WTC11 (cell line): ENCODE measurements at regions not wholly inside any gene's neighbourhood (a gene's known extent, or its start where the extent isn't known, plus 50 kb on each side); places are given as distances from the start of the nearest gene placed in this dataset.

Experiments used
- ATAC-seq: fragments of 200-7000 bp; cut with Tn5 transposase; 2 replicates; pipeline ENCODE4 v1.10.0; 2021; ENCODE audit warnings: mild to moderate bottlenecking, moderate library complexity
- CTCF ChIA-PET: fragments of 300-600 bp; sonication (Branson Sonifier 250); formaldehyde crosslinking; loops from one replicate; lab custom pipeline; 2021; ENCODE audit warnings: antibody characterized with exemption; lab: Charles Lee
- POLR2A ChIA-PET: fragments of 350-600 bp; sonication (Branson Sonifier 250); formaldehyde crosslinking; loops from one replicate; lab custom pipeline; 2021; ENCODE audit warnings: antibody characterized with exemption; lab: Charles Lee
- DNase-seq: peaks from one replicate; pipeline ENCODE4 v3.0.0; 2021; ENCODE audit warnings: low spot score
- H3K27ac Mint-ChIP-seq: 2 replicates; pipeline ENCODE4 v1.8.0; 2021; ENCODE audit warnings: mixed read lengths
- H3K27me3 Mint-ChIP-seq: 2 replicates; pipeline ENCODE4 v1.8.0; 2021; ENCODE audit warnings: low read depth, mild to moderate bottlenecking, moderate library complexity, mixed read lengths
- H3K36me3 Mint-ChIP-seq: 2 replicates; pipeline ENCODE4 v1.8.0; 2021; ENCODE audit warnings: mixed read lengths
- H3K4me1 Mint-ChIP-seq: 2 replicates; pipeline ENCODE4 v1.8.0; 2022; ENCODE audit warnings: mixed read lengths
- H3K4me3 Mint-ChIP-seq: 2 replicates; pipeline ENCODE4 v1.8.0; 2021; ENCODE audit warnings: mild to moderate bottlenecking, moderate library complexity, mixed read lengths
- H3K9me3 Mint-ChIP-seq: 2 replicates; pipeline ENCODE4 v1.8.0; 2021; ENCODE audit warnings: mixed read lengths
- CBFB ChIP-seq: sonication (generic); formaldehyde crosslinking; IDR thresholded peaks from 2 replicates; pipeline ENCODE4 v1.8.1; 2022; ENCODE audit warnings: mild to moderate bottlenecking, low read depth, missing genetic modification reagents
- CREM ChIP-seq: sonication (generic); formaldehyde crosslinking; IDR thresholded peaks from 2 replicates; pipeline ENCODE4 v1.8.1; 2022; ENCODE audit warnings: mild to moderate bottlenecking, missing genetic modification reagents, moderate library complexity
- ESRRA ChIP-seq: sonication (generic); formaldehyde crosslinking; IDR thresholded peaks from 2 replicates; pipeline ENCODE4 v1.8.1; 2022; ENCODE audit warnings: mild to moderate bottlenecking, missing genetic modification reagents, borderline replicate concordance
- FOXJ3 ChIP-seq: sonication (generic); formaldehyde crosslinking; IDR thresholded peaks from 2 replicates; pipeline ENCODE4 v1.9.0; 2021; ENCODE audit warnings: missing genetic modification reagents, mild to moderate bottlenecking, borderline replicate concordance
- FOXP1 ChIP-seq: sonication (generic); formaldehyde crosslinking; IDR thresholded peaks from 2 replicates; pipeline ENCODE4 v1.8.0; 2022; ENCODE audit warnings: missing genetic modification reagents, mild to moderate bottlenecking, moderate library complexity, borderline replicate concordance
- GRHL2 ChIP-seq: fragments of 250-450 bp; sonication (Bioruptor Pico); IDR thresholded peaks from 2 replicates; pipeline ENCODE4 v1.8.0; 2022; ENCODE audit warnings: mild to moderate bottlenecking, moderate library complexity; ENCODE audit not compliant: insufficient replicate concordance, severe bottlenecking
- IRF2 ChIP-seq: sonication (generic); formaldehyde crosslinking; IDR thresholded peaks from 2 replicates; pipeline ENCODE4 v1.8.0; 2022; ENCODE audit warnings: low read depth, missing genetic modification reagents, borderline replicate concordance
- JUN ChIP-seq: sonication (generic); formaldehyde crosslinking; IDR thresholded peaks from 2 replicates; pipeline ENCODE4 v1.8.0; 2023; ENCODE audit warnings: mild to moderate bottlenecking, missing genetic modification reagents
- NFE2L1 ChIP-seq: sonication (generic); formaldehyde crosslinking; IDR thresholded peaks from 2 replicates; pipeline ENCODE4 v1.8.1; 2023; ENCODE audit warnings: missing genetic modification reagents
- NR1H2 ChIP-seq: sonication (generic); formaldehyde crosslinking; IDR thresholded peaks from 2 replicates; pipeline ENCODE4 v1.9.0; 2021; ENCODE audit warnings: mild to moderate bottlenecking, moderate library complexity, missing genetic modification reagents
- NR2C2 ChIP-seq: sonication (generic); formaldehyde crosslinking; IDR thresholded peaks from 2 replicates; pipeline ENCODE4 v1.8.0; 2022; ENCODE audit warnings: mild to moderate bottlenecking, missing genetic modification reagents
- TEAD1 ChIP-seq: sonication (generic); formaldehyde crosslinking; IDR thresholded peaks from 2 replicates; pipeline ENCODE4 v1.8.0; 2022; ENCODE audit warnings: mild to moderate bottlenecking, missing genetic modification reagents
- ZNF263 ChIP-seq: sonication (generic); formaldehyde crosslinking; IDR thresholded peaks from 2 replicates; pipeline ENCODE4 v1.8.1; 2022; ENCODE audit warnings: low read depth, mild to moderate bottlenecking, moderate library complexity, missing genetic modification reagents
- ZNF317 ChIP-seq: sonication (generic); formaldehyde crosslinking; IDR thresholded peaks from 2 replicates; pipeline ENCODE4 v1.8.1; 2023; ENCODE audit warnings: low read depth, mild to moderate bottlenecking, moderate library complexity, missing genetic modification reagents, borderline replicate concordance
- ZNF423 ChIP-seq: fragments of 250-450 bp; sonication (Bioruptor Pico); IDR thresholded peaks from 2 replicates; pipeline ENCODE4 v2.1.2; 2022; ENCODE audit warnings: mild to moderate bottlenecking, moderate library complexity
- TF ChIP-seq, protein P1 (sequence below): sonication (generic); formaldehyde crosslinking; IDR thresholded peaks from 2 replicates; pipeline ENCODE4 v1.8.1; 2023; ENCODE audit warnings: mild to moderate bottlenecking, missing genetic modification reagents, moderate library complexity
- TF ChIP-seq, protein P2 (sequence below): fragments of 250-450 bp; sonication (Bioruptor Pico); IDR thresholded peaks from 2 replicates; pipeline ENCODE4 v1.9.0; 2021; ENCODE audit warnings: mild to moderate bottlenecking, borderline replicate concordance
- TF ChIP-seq, protein P3 (sequence below): fragments of 250-450 bp; sonication (Bioruptor Pico); IDR thresholded peaks from 2 replicates; pipeline ENCODE4 v2.1.2; 2022; ENCODE audit warnings: mild to moderate bottlenecking, moderate library complexity
- TF ChIP-seq, protein P4 (sequence below): sonication (generic); formaldehyde crosslinking; IDR thresholded peaks from 2 replicates; pipeline ENCODE4 v1.8.0; 2023; ENCODE audit warnings: mild to moderate bottlenecking, missing genetic modification reagents
- TF ChIP-seq, protein P5 (sequence below): fragments of 250-450 bp; sonication (Bioruptor Pico); IDR thresholded peaks from 2 replicates; pipeline ENCODE4 v1.9.0; 2021; ENCODE audit warnings: mild to moderate bottlenecking
- TF ChIP-seq, protein P6 (sequence below): sonication (generic); formaldehyde crosslinking; IDR thresholded peaks from 2 replicates; pipeline ENCODE4 v1.8.1; 2023; ENCODE audit warnings: mild to moderate bottlenecking, missing genetic modification reagents

DNA sequence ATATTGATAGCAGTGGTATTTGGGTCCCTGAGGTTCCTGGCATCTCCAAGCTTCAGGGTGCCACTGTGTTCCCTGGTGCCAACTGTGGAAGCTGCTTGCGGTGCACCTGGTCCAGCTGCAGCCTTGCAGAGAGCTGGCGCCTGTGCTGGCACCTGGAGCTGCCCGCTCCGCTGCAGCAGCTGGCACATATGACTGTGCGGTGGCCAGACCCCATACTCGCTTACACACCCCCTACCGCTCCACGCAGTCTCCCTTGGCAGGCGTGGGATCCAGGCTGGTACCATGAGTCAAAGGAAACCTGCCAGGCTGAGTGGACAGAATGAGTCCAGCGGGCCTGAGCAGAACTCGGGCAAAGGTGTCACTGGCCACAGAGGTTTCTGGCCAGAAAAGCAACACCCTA, 89.9 kb upstream of the JAZF1 start:
- ATAC-seq (no peak), DNase-seq (no peak)
- Mint-ChIP-seq H3K27ac (no peak overlapping the region), H3K36me3 (peaks cover 12% of the 10 kb centered on the region), H3K9me3 (peaks cover 25% of the 10 kb centered on the region), H3K27me3 (no peaks in the 10 kb centered on the region; the same call in 1 of the 2 replicates), H3K4me1 (peaks cover 23% of the 10 kb centered on the region), H3K4me3 (no peak overlapping the region)
- ChIA-PET CTCF (no interaction called here), POLR2A (no interaction called here)
- TF ChIP-seq JUN (CRISPR knock-in tag) (no peak), ZNF263 (CRISPR knock-in tag) (no peak), ZNF317 (CRISPR knock-in tag) (no peak), FOXP1 (CRISPR knock-in tag) (no peak), CBFB (CRISPR knock-in tag) (no peak), NR1H2 (CRISPR knock-in tag) (no peak), GRHL2 (CRISPR knock-in tag) (no peak), NR2C2 (CRISPR knock-in tag) (no peak), ESRRA (CRISPR knock-in tag) (no peak), IRF2 (CRISPR knock-in tag) (no peak), NFE2L1 (CRISPR knock-in tag) (no peak), CREM (CRISPR knock-in tag) (no peak), FOXJ3 (no peak)
- TF ChIP-seq, protein P1, sequence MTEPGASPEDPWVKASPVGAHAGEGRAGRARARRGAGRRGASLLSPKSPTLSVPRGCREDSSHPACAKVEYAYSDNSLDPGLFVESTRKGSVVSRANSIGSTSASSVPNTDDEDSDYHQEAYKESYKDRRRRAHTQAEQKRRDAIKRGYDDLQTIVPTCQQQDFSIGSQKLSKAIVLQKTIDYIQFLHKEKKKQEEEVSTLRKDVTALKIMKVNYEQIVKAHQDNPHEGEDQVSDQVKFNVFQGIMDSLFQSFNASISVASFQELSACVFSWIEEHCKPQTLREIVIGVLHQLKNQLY (CRISPR knock-in tag), result no peak
- TF ChIP-seq, protein P2, sequence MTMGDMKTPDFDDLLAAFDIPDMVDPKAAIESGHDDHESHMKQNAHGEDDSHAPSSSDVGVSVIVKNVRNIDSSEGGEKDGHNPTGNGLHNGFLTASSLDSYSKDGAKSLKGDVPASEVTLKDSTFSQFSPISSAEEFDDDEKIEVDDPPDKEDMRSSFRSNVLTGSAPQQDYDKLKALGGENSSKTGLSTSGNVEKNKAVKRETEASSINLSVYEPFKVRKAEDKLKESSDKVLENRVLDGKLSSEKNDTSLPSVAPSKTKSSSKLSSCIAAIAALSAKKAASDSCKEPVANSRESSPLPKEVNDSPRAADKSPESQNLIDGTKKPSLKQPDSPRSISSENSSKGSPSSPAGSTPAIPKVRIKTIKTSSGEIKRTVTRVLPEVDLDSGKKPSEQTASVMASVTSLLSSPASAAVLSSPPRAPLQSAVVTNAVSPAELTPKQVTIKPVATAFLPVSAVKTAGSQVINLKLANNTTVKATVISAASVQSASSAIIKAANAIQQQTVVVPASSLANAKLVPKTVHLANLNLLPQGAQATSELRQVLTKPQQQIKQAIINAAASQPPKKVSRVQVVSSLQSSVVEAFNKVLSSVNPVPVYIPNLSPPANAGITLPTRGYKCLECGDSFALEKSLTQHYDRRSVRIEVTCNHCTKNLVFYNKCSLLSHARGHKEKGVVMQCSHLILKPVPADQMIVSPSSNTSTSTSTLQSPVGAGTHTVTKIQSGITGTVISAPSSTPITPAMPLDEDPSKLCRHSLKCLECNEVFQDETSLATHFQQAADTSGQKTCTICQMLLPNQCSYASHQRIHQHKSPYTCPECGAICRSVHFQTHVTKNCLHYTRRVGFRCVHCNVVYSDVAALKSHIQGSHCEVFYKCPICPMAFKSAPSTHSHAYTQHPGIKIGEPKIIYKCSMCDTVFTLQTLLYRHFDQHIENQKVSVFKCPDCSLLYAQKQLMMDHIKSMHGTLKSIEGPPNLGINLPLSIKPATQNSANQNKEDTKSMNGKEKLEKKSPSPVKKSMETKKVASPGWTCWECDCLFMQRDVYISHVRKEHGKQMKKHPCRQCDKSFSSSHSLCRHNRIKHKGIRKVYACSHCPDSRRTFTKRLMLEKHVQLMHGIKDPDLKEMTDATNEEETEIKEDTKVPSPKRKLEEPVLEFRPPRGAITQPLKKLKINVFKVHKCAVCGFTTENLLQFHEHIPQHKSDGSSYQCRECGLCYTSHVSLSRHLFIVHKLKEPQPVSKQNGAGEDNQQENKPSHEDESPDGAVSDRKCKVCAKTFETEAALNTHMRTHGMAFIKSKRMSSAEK (CRISPR knock-in tag), result no peak
- TF ChIP-seq, protein P3, sequence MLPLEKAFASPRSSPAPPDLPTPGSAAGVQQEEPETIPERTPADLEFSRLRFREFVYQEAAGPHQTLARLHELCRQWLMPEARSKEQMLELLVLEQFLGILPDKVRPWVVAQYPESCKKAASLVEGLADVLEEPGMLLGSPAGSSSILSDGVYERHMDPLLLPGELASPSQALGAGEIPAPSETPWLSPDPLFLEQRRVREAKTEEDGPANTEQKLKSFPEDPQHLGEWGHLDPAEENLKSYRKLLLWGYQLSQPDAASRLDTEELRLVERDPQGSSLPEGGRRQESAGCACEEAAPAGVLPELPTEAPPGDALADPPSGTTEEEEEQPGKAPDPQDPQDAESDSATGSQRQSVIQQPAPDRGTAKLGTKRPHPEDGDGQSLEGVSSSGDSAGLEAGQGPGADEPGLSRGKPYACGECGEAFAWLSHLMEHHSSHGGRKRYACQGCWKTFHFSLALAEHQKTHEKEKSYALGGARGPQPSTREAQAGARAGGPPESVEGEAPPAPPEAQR, result no peak
- TF ChIP-seq, protein P4, sequence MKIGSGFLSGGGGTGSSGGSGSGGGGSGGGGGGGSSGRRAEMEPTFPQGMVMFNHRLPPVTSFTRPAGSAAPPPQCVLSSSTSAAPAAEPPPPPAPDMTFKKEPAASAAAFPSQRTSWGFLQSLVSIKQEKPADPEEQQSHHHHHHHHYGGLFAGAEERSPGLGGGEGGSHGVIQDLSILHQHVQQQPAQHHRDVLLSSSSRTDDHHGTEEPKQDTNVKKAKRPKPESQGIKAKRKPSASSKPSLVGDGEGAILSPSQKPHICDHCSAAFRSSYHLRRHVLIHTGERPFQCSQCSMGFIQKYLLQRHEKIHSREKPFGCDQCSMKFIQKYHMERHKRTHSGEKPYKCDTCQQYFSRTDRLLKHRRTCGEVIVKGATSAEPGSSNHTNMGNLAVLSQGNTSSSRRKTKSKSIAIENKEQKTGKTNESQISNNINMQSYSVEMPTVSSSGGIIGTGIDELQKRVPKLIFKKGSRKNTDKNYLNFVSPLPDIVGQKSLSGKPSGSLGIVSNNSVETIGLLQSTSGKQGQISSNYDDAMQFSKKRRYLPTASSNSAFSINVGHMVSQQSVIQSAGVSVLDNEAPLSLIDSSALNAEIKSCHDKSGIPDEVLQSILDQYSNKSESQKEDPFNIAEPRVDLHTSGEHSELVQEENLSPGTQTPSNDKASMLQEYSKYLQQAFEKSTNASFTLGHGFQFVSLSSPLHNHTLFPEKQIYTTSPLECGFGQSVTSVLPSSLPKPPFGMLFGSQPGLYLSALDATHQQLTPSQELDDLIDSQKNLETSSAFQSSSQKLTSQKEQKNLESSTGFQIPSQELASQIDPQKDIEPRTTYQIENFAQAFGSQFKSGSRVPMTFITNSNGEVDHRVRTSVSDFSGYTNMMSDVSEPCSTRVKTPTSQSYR (CRISPR knock-in tag), result no peak

DNA sequence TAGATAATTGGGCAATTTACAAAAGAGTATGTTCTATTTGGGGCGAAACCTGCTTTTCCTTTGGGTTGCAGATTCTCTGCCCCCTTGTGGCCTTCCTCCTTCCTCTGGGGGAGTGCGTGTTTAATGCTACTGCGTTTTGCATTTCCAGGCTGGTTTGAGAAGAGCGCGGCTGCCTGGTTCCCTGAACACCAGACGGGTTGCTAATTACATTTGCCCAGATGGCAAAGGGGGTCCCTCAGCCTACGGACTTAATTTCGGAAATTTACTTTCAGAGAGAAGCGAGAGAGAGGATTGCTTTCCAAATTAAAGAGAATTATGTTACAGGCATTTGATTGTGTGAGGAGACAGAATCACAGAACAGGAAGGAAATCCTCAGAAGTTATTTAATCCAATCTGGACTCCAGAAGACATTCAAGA, 91.9 kb upstream of the JAZF1 start:
- peak overlapping the region; percentile 97 for H3K27ac Mint-ChIP-seq
- ChIA-PET CTCF (no interaction called here), POLR2A (no interaction called here)
- H3K9me3 Mint-ChIP-seq, result peaks cover 25% of the 10 kb centered on the region
- no peaks in the 10 kb centered on the region; the same call in 1 of the 2 replicates for H3K27me3 Mint-ChIP-seq
- DNase-seq, result peak; percentile 61
- H3K36me3 Mint-ChIP-seq, result peaks cover 12% of the 10 kb centered on the region
- H3K4me1 Mint-ChIP-seq, result peaks cover 24% of the 10 kb centered on the region
- peak; percentile 96 for ATAC-seq
- H3K4me3 Mint-ChIP-seq, result peak overlapping the region; percentile 10
- TF ChIP-seq, protein P5, sequence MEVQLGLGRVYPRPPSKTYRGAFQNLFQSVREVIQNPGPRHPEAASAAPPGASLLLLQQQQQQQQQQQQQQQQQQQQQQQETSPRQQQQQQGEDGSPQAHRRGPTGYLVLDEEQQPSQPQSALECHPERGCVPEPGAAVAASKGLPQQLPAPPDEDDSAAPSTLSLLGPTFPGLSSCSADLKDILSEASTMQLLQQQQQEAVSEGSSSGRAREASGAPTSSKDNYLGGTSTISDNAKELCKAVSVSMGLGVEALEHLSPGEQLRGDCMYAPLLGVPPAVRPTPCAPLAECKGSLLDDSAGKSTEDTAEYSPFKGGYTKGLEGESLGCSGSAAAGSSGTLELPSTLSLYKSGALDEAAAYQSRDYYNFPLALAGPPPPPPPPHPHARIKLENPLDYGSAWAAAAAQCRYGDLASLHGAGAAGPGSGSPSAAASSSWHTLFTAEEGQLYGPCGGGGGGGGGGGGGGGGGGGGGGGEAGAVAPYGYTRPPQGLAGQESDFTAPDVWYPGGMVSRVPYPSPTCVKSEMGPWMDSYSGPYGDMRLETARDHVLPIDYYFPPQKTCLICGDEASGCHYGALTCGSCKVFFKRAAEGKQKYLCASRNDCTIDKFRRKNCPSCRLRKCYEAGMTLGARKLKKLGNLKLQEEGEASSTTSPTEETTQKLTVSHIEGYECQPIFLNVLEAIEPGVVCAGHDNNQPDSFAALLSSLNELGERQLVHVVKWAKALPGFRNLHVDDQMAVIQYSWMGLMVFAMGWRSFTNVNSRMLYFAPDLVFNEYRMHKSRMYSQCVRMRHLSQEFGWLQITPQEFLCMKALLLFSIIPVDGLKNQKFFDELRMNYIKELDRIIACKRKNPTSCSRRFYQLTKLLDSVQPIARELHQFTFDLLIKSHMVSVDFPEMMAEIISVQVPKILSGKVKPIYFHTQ (CRISPR knock-in tag), result no peak
- TF ChIP-seq ZNF423 (CRISPR knock-in tag), result no peak
- no peak for TF ChIP-seq ZNF263 (CRISPR knock-in tag)
- TF ChIP-seq, protein P6, sequence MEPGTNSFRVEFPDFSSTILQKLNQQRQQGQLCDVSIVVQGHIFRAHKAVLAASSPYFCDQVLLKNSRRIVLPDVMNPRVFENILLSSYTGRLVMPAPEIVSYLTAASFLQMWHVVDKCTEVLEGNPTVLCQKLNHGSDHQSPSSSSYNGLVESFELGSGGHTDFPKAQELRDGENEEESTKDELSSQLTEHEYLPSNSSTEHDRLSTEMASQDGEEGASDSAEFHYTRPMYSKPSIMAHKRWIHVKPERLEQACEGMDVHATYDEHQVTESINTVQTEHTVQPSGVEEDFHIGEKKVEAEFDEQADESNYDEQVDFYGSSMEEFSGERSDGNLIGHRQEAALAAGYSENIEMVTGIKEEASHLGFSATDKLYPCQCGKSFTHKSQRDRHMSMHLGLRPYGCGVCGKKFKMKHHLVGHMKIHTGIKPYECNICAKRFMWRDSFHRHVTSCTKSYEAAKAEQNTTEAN (CRISPR knock-in tag), result no peak
- 0 out of 2 replicates have a peak, but pooled peaks have one; percentile 40 for TF ChIP-seq TEAD1 (CRISPR knock-in tag)
